ENCODE measurements at regions not wholly inside any gene's neighbourhood (a gene's known extent, or its start where the extent isn't known, plus 50 kb on each side); places are given as distances from the start of the nearest gene placed in this dataset.
A peak's percentile ranks its signal among the peaks of the same experiment; 100 is the strongest.

DNA sequence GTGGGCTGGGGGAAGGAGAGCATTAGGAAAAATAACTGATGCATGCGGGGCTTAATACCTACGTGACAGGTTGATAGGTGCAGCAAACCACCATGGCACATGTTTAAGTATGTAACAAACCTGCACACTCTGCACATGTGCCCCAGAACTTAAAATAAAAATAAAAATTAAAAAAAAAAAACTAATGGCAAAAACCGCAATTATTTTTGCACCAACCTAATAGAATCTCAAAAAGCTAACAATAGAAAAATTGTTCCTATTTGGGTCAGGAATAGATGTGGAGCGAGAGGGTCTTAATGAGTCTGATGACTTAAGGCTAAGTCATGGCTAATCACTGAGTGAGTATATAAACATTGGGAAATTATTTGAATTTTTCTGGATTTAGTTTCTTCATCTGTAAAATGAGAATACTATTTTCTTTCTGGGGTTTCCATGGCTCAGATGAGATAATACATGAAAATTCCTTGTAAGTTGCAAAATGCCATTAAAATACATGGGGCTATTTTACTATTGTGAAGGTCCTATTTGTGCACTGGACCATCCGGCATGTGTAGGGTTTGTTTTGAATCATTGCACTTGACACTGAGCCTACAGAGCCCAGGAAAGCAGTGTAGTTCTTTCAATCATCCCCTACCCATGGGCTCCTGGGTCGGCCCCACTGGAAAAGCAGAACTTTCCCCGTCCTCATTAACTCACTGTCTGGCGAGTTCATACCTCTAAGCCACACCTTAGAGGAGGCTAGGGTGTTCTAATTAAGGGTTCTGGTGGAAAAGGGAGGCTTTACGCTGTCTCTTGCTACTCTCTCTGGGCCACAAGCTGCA, 164.1 kb upstream of the NTF3 start:
- H3K27ac Mint-ChIP-seq (ENCODE audit: unreplicated experiment): no peak overlapping the region
- no peaks in the 10 kb centered on the region for H3K4me1 Mint-ChIP-seq (ENCODE audit: unreplicated experiment)
- H3K27me3 Mint-ChIP-seq (ENCODE audit: unreplicated experiment): no peaks in the 10 kb centered on the region
- DNase-seq (ENCODE audit: extremely low spot score, unreplicated experiment): peak; percentile 38
- H3K36me3 Mint-ChIP-seq (ENCODE audit: unreplicated experiment): no peaks in the 10 kb centered on the region
- H3K4me3 Mint-ChIP-seq (ENCODE audit: unreplicated experiment): no peak overlapping the region
- H3K9me3 Mint-ChIP-seq (ENCODE audit: unreplicated experiment): peaks cover 6% of the 10 kb centered on the region
- TF ChIP-seq, protein P1, sequence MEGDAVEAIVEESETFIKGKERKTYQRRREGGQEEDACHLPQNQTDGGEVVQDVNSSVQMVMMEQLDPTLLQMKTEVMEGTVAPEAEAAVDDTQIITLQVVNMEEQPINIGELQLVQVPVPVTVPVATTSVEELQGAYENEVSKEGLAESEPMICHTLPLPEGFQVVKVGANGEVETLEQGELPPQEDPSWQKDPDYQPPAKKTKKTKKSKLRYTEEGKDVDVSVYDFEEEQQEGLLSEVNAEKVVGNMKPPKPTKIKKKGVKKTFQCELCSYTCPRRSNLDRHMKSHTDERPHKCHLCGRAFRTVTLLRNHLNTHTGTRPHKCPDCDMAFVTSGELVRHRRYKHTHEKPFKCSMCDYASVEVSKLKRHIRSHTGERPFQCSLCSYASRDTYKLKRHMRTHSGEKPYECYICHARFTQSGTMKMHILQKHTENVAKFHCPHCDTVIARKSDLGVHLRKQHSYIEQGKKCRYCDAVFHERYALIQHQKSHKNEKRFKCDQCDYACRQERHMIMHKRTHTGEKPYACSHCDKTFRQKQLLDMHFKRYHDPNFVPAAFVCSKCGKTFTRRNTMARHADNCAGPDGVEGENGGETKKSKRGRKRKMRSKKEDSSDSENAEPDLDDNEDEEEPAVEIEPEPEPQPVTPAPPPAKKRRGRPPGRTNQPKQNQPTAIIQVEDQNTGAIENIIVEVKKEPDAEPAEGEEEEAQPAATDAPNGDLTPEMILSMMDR (IDR thresholded peaks at IDR 0.05): no peak

DNA sequence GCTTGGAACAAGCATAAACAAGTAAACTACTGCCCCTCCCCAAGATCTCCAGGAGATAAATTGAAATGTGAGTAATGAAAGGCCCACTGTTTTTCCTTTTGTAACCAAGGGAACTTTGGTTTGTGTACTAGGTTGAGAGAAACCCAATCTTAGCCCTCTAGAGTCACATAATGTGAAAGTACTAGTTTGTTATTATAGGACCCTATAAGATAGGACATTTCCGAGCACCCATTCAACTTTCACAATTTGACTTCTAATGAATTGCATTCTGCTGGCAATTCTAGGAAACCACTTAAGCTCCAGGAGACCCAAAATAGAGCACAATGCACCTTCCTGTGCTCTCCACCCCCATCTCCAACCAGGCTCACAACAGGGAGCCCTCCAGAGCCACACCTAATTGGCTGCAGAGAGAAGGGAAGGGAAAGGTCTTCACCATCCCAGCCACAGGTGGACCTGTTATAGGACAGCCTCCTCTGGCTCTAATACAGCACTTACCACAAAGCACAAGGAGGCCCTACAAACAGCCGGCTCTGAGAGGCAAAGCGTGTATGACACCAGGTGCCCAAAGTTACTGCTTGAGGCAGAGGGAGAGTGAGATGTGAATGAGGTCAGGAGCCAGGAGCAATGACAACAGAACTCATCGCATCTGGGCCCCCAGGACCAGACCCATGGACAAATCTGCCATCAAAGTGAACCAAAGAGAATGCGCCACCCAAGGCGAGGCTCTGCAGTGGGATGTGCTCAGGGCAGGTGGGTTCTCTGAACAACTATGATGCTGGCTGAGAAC, 163.3 kb upstream of the NTF3 start:
- TF ChIP-seq, protein P1 (IDR thresholded peaks at IDR 0.05): no peak
- Mint-ChIP-seq H3K9me3 (ENCODE audit: unreplicated experiment) (peaks cover 6% of the 10 kb centered on the region), H3K27ac (ENCODE audit: unreplicated experiment) (no peak overlapping the region), H3K4me3 (ENCODE audit: unreplicated experiment) (no peak overlapping the region), H3K4me1 (ENCODE audit: unreplicated experiment) (no peaks in the 10 kb centered on the region), H3K36me3 (ENCODE audit: unreplicated experiment) (no peaks in the 10 kb centered on the region), H3K27me3 (ENCODE audit: unreplicated experiment) (no peaks in the 10 kb centered on the region)
- DNase-seq (ENCODE audit: extremely low spot score, unreplicated experiment): no peak

DNA sequence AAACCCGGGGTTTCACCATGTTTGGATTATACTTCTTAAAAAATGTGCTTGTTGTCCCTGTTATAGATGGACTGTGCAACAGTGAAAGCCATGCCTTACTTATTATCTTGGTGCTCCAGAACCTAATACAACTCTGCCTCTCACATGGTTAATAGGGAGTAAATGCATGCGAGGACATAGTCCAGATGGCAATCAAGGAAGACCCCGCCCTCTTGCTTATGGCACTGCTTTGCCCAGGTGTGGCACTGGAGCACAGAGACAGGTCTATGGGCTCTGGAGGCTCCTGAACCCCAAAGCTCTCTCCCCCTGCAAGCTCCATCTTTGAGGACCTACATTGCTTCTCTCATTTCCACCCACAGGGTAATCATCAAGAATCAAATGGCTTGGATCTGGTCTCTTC, 162.1 kb upstream of the NTF3 start:
- no peaks in the 10 kb centered on the region for H3K27me3 Mint-ChIP-seq (ENCODE audit: unreplicated experiment)
- H3K27ac Mint-ChIP-seq (ENCODE audit: unreplicated experiment): no peak overlapping the region
- no peak overlapping the region for H3K4me3 Mint-ChIP-seq (ENCODE audit: unreplicated experiment)
- TF ChIP-seq, protein P1 (IDR thresholded peaks at IDR 0.05): no peak
- DNase-seq (ENCODE audit: extremely low spot score, unreplicated experiment): peak; percentile 27
- no peaks in the 10 kb centered on the region for H3K36me3 Mint-ChIP-seq (ENCODE audit: unreplicated experiment)
- no peaks in the 10 kb centered on the region for H3K4me1 Mint-ChIP-seq (ENCODE audit: unreplicated experiment)
- peaks cover 6% of the 10 kb centered on the region for H3K9me3 Mint-ChIP-seq (ENCODE audit: unreplicated experiment)

DNA sequence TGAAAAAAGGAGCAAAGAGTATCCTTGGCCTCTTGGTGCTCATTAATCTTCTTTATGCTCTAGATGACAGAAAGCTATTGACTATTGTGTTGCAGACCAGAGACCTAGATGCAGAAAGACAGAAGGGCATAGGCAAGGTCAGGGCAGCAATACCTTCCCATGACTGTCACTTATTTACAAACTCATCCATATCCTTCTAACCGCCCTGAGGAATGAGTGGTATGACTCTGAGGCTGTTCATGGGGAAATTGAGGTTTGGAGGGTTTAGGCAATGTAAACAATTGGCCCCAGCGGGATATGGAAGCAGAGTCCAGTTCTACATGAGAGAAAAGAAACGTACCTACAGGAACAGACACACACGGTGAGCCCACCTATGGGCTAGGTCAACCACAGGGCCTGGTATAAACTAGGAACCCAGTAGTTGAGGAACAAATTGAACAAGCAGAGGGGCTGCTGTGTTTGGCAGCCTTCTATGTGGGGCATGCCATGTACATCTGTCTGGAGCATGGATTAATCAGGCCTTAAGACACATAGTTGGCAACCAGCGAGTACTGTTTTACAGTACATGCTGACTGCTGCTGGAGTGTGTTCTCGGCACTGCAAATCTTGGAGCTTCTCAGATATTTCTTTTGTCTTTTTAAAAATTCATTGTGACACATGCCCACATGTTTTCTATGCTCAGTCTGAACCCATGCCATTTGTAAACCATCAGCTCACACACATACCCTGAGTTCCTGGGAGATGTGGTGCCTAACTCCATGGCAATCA, 159.7 kb upstream of the NTF3 start:
- no peak for DNase-seq (ENCODE audit: extremely low spot score, unreplicated experiment)
- Mint-ChIP-seq H3K27me3 (ENCODE audit: unreplicated experiment) (no peaks in the 10 kb centered on the region), H3K4me1 (ENCODE audit: unreplicated experiment) (no peaks in the 10 kb centered on the region), H3K9me3 (ENCODE audit: unreplicated experiment) (no peaks in the 10 kb centered on the region), H3K4me3 (ENCODE audit: unreplicated experiment) (no peak overlapping the region), H3K36me3 (ENCODE audit: unreplicated experiment) (no peaks in the 10 kb centered on the region), H3K27ac (ENCODE audit: unreplicated experiment) (no peak overlapping the region)
- TF ChIP-seq, protein P1 (IDR thresholded peaks at IDR 0.05): no peak

Measured in osteocyte (in vitro differentiated cells).